Superior temporal gyrus (tissue), 1 donor: ENCODE measurements at regions not wholly inside any gene's neighbourhood (a gene's known extent, or its start where the extent isn't known, plus 50 kb on each side); places are given as distances from the start of the nearest gene placed in this dataset.
"Not testable (repeated sequence)": the region's sequence is repeated elsewhere in the genome, so short reads cannot be mapped to it uniquely, and the experiment has no call there.

Experiments used
- DNase-seq: peaks from one replicate; pipeline ENCODE4 v3.0.0-alpha.2; 2016; ENCODE audit errors: extremely low spot score

DNA sequence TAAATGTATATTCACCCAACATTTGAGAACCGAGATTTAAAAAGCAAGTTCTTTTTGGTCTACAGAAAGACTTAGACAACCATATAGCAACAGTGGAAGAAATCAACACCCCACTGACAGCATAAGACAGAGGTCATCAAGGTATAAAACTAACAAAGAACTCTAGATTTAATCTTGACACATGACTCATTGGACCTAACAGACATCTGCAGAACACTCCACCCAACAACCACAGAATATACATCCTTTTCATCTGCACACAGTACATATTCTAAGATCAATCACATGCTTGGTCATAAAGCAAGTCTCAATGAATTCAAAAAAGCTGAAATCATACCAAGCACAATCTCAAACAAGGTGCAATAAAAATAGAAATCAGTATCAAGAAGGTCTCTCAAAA lies 65.8 kb downstream of the SPIN4 start:
- no peak for DNase-seq

DNA sequence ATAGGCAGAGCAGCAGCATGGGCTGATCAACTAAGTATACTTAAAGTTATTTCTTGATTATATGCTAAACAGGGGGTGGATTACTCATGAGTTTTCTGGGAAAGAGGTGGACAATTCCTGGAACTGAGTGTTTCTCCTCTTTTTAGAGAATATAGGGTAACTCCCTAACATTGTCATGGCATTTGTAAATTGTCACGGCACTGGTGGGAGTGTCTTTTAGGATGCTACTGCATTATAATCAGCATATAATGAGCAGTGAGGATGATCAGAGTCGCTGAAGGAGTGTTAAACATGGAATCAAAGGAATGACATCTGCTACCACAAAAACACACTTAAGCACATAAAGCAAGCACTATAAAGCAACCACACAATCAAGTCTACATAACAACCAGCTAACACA lies 66.5 kb downstream of the SPIN4 start:
- no peak for DNase-seq

DNA sequence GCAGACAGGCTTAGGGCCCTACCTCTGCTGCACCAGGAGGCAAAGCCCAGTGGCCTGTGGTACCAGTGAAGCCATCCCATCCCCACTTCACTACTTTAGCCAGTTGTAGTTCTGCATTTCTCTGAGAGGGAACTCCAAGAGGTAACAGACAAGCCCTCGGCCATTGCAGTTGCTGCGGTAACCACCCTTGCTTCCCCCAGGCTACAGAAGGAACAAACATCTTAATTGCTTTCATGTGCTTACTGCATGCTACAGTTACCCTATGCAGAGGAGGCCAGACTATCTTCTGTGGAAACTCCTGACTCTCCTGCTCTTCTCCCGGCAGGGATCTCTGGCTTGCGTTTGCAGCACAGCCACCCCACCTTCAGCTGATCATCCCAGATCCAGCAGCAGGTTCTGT lies 67.8 kb downstream of the SPIN4 start:
- DNase-seq = no peak

- no peak for DNase-seq
Observed at GRCh38 chrX:63282828-63283227, 68.3 kb downstream of the SPIN4 start.

DNA sequence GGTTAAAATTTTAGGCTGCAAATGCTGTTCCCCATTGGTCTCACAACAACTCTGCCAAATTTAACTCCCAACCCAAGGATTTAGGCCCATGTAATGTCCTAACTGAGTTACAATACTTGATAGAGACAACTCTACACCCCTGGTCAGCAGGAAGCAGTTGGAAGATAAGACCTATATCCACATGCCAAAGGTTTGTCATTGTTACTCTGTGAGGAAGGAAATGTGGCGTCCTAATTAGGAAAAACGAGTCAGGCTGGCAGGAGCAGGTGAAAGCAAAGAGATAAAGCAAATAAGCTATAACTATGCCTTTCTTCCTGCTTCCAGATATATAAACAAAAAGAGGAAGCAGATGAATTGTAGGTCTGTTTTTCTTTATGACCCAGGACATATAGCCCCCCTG lies 69.1 kb downstream of the SPIN4 start:
- no peak for DNase-seq

DNA sequence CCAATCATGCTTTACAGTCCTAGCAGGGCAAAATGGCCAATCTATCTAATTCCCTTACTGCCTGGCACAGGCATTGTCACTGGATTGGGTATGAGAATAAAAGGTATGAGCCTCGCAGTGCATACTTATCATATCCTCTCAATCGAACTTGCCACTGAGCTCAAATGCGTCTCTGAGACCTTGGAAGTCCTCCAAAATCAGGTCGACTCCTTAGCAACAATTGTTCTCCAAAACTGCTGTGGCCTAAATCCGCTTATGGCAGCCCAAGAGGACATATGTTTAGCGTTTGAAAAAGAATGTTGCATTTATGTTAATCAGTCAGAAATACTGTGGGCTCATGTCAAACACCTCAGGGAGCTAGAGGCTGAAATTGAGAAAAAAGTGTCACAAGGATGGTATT lies 69.7 kb downstream of the SPIN4 start:
- no peak for DNase-seq

GRCh38 chrX:63277394-63277793 lies 73.7 kb downstream of the SPIN4 start:
- DNase-seq = not testable (repeated sequence)

DNA sequence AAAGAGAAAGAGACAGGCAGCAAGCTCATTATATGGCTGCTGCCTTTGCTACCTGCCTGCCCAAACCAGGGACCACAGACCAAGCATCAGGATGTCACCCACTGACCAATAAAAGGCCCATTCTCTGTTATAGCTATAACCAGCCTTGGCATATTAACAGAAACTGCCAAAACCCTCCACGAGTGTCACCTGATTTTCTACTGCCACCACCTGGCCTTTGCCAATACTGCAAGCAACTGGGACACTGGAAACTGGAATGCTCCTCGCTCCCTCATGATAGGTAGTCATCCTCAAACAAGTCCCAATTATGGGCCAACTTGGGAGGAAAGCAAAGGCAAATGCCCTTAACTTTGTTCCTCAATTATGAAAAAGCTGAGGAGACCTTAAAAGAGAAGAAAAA lies 76.0 kb downstream of the SPIN4 start:
- DNase-seq = peak; percentile 19

- no peak for DNase-seq
Observed at GRCh38 chrX:63270873-63271272, 80.3 kb downstream of the SPIN4 start.

GRCh38 chrX:63258144-63258543 lies 93.0 kb downstream of the SPIN4 start:
- no peak for DNase-seq

- DNase-seq = peak; percentile 62
Observed at GRCh38 chrX:63250253-63250868, 100.8 kb downstream of the SPIN4 start.

DNA sequence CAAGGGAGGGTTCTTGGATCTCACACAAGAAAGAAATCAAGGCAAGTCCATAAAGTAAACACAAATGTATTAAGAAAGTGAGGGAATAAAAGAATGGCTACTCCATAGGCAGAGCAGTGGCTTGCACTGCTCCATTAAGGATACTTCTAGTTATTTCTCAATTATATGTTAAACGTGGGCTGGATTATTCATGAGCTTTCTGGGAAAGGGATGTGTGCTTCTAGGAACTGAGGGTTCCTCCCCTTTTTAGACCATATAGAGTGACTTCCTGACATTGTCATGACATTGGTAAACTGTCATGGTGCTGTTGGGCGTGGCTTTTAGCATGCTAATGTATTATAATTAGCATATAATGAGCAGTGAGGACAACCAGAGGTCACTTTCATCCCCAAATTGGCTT lies 108.4 kb downstream of the SPIN4 start:
- not testable (repeated sequence) for DNase-seq

- DNase-seq = not testable (repeated sequence)
Observed at GRCh38 chrX:63235963-63236362, 115.2 kb downstream of the SPIN4 start.

GRCh38 chrX:63233013-63233412 lies 118.1 kb downstream of the SPIN4 start:
- DNase-seq = not testable (repeated sequence)

DNA sequence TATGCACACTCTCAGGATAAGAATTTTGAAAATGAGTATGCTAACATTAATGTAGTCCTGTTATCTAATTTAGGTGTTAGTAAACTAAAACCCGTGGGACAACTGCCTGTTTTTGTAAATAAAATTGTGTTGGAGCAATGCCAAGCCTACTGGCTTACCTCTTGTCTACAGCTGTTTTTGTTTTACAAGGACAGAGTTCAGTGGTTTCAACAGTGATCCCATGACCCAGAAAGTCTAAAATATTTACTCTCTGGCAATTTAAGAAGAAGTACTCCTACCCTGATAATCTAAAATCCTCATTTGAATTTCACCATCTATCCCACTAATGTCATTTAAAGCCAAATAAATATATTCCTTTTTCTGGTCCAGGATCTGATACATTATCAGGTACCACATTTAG lies 132.9 kb downstream of the SPIN4 start:
- not testable (repeated sequence) for DNase-seq

- not testable (repeated sequence) for DNase-seq
Observed at GRCh38 chrX:63217549-63217948, 133.6 kb downstream of the SPIN4 start.

- DNase-seq = not testable (repeated sequence)
Observed at GRCh38 chrX:63209645-63210044, 141.5 kb downstream of the SPIN4 start.

DNA sequence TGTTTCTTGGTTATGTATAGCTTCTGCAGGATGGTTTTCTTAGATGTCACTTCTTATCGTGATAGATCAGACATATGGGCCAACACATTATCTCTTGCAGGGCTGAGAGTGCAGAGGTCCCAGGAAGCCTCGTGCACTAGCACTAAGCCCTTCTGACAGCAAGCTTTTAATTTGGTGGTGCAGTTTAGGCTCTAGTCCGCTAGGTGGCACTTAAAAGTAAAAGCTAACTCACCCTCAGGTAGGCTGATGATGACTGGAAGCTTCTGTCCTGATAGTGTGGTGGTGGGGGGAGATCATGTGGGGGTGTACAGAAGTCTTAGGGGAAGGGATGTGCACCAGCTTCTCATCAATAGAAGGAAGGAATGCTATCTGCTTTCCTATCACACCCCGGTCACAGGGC lies 142.0 kb downstream of the SPIN4 start:
- not testable (repeated sequence) for DNase-seq

- DNase-seq = not testable (repeated sequence)
Observed at GRCh38 chrX:63204266-63205074, 146.7 kb downstream of the SPIN4 start.

DNA sequence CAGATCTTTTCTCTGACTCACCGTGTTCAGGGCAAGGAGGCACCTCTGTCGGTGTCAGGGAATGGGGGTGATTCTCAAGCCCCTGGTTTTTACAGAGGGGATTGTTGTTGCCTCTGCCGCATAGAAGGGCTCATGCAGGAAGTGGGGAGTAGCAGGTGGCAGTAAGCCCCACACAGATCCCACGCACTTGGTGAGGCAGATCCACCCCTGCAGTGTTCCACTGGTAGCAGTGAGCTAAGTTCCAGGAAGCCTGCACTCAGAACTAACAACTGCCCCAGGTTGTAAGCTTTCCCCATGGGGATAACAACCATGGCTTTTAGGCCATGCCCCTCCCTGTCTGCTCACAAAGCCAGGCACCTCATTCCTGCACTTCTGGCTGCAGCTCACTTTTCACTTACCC lies 149.1 kb downstream of the SPIN4 start:
- not testable (repeated sequence) for DNase-seq

DNA sequence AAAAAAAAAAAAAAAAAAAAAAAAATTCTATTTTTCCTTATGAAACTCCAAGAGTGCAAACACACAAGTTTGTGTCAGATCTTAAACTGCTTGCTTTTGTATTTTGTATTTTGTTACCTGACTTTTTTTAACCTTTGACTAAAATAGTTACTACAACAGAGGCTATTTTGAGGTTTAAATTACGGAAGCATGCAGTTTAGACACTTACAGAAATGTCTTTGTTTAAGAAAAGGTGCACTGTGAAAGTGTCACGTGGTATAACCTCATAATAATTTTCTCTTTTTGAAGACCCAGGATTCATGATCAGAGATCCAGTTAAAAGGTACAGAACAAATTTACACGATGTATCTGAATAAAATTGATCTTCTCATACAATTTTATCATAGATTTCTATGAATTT lies 152.4 kb downstream of the SPIN4 start:
- DNase-seq = not testable (repeated sequence)

- DNase-seq = not testable (repeated sequence)
Observed at GRCh38 chrX:63192366-63193041, 158.6 kb downstream of the SPIN4 start.

GRCh38 chrX:63186137-63186536 lies 165.0 kb downstream of the SPIN4 start:
- no peak for DNase-seq
